ENCODE measurements at regions not wholly inside any gene's neighbourhood (a gene's known extent, or its start where the extent isn't known, plus 50 kb on each side); places are given as distances from the start of the nearest gene placed in this dataset.

GRCh38 chr6:8269094-8269493 lies 166.3 kb downstream of the SLC35B3 start:
- Mint-ChIP-seq H3K4me3 (ENCODE audit: low read depth) (no peak overlapping the region), H3K36me3 (ENCODE audit: insufficient read depth) (no peaks in the 10 kb centered on the region), H3K27ac (no peak overlapping the region), H3K9me3 (ENCODE audit: low read depth) (peaks cover 3% of the 10 kb centered on the region), H3K4me1 (ENCODE audit: low read depth) (no peaks in the 10 kb centered on the region), H3K27me3 (no peaks in the 10 kb centered on the region)
- DNase-seq (ENCODE audit: low spot score, unreplicated experiment): no peak
- no peak for TF ChIP-seq CTCF (IDR thresholded peaks at IDR 0.05; ENCODE audit: unreplicated experiment)

GRCh38 chr6:8268606-8269005 lies 166.3 kb upstream of the EEF1E1 start:
- H3K9me3 Mint-ChIP-seq (ENCODE audit: low read depth): peaks cover 3% of the 10 kb centered on the region
- no peak for TF ChIP-seq CTCF (IDR thresholded peaks at IDR 0.05; ENCODE audit: unreplicated experiment)
- H3K4me3 Mint-ChIP-seq (ENCODE audit: low read depth): no peak overlapping the region
- H3K27ac Mint-ChIP-seq: no peak overlapping the region
- no peaks in the 10 kb centered on the region for H3K4me1 Mint-ChIP-seq (ENCODE audit: low read depth)
- H3K36me3 Mint-ChIP-seq (ENCODE audit: insufficient read depth): no peaks in the 10 kb centered on the region
- no peak for DNase-seq (ENCODE audit: low spot score, unreplicated experiment)
- no peaks in the 10 kb centered on the region for H3K27me3 Mint-ChIP-seq

GRCh38 chr6:8268156-8268555 lies 165.8 kb upstream of the EEF1E1 start:
- no peaks in the 10 kb centered on the region for H3K27me3 Mint-ChIP-seq
- no peaks in the 10 kb centered on the region for H3K36me3 Mint-ChIP-seq (ENCODE audit: insufficient read depth)
- no peaks in the 10 kb centered on the region for H3K4me1 Mint-ChIP-seq (ENCODE audit: low read depth)
- no peak for DNase-seq (ENCODE audit: low spot score, unreplicated experiment)
- no peak overlapping the region for H3K4me3 Mint-ChIP-seq (ENCODE audit: low read depth)
- TF ChIP-seq CTCF (IDR thresholded peaks at IDR 0.05; ENCODE audit: unreplicated experiment): no peak
- no peak overlapping the region for H3K27ac Mint-ChIP-seq
- peaks cover 3% of the 10 kb centered on the region for H3K9me3 Mint-ChIP-seq (ENCODE audit: low read depth)

- H3K36me3 Mint-ChIP-seq (ENCODE audit: insufficient read depth): no peaks in the 10 kb centered on the region
- no peak overlapping the region for H3K4me3 Mint-ChIP-seq (ENCODE audit: low read depth)
- TF ChIP-seq CTCF (IDR thresholded peaks at IDR 0.05; ENCODE audit: unreplicated experiment): no peak
- no peaks in the 10 kb centered on the region for H3K27me3 Mint-ChIP-seq
- no peak overlapping the region for H3K27ac Mint-ChIP-seq
- H3K9me3 Mint-ChIP-seq (ENCODE audit: low read depth): no peaks in the 10 kb centered on the region
- no peak for DNase-seq (ENCODE audit: low spot score, unreplicated experiment)
- H3K4me1 Mint-ChIP-seq (ENCODE audit: low read depth): peaks cover 3% of the 10 kb centered on the region
Measured at GRCh38 chr6:8260610-8261009, 158.3 kb upstream of the EEF1E1 start.

GRCh38 chr6:8246403-8246802 lies 144.1 kb upstream of the EEF1E1 start:
- no peaks in the 10 kb centered on the region for H3K27me3 Mint-ChIP-seq
- H3K27ac Mint-ChIP-seq: no peak overlapping the region
- H3K4me3 Mint-ChIP-seq (ENCODE audit: low read depth): no peak overlapping the region
- no peak for TF ChIP-seq CTCF (IDR thresholded peaks at IDR 0.05; ENCODE audit: unreplicated experiment)
- no peaks in the 10 kb centered on the region for H3K36me3 Mint-ChIP-seq (ENCODE audit: insufficient read depth)
- H3K9me3 Mint-ChIP-seq (ENCODE audit: low read depth): peaks cover 2% of the 10 kb centered on the region
- peaks cover 31% of the 10 kb centered on the region for H3K4me1 Mint-ChIP-seq (ENCODE audit: low read depth)
- DNase-seq (ENCODE audit: low spot score, unreplicated experiment): no peak
